Aorta (tissue), 5 donors: ENCODE measurements at regions not wholly inside any gene's neighbourhood (a gene's known extent, or its start where the extent isn't known, plus 50 kb on each side); places are given as distances from the start of the nearest gene placed in this dataset.
A peak's percentile ranks its signal among the peaks of the same experiment; 100 is the strongest.

ENCODE experiments used
- ATAC-seq: fragments of 200-7000 bp; cut with Tn5 transposase; one replicate; pipeline ENCODE4 v1.9.1; 2022; ENCODE audit warnings: moderate library complexity; ENCODE audit not compliant: low FRiP score
- DNase-seq, 2 donors: peaks; one replicate each; pipeline ENCODE4 v3.0.0-alpha.2; 2020
- H3K27ac ChIP-seq, 2 donors: one replicate each; pipeline ENCODE4 v1.5.1; 2013; ENCODE audit warnings: low read length in 2 of 2, mild to moderate bottlenecking in 2 of 2, moderate library complexity in 2 of 2, control low read depth in 1 of 2, inconsistent platforms in 1 of 2, low read depth in 1 of 2
- H3K27me3 ChIP-seq, 2 donors: one replicate each; pipeline ENCODE4 v1.6.1; 2013; ENCODE audit warnings: control low read depth in 1 of 2, low read length in 1 of 2, mild to moderate bottlenecking in 1 of 2, moderate library complexity in 1 of 2; ENCODE audit not compliant: insufficient read depth in 2 of 2, control insufficient read depth in 1 of 2
- H3K36me3 ChIP-seq, 2 donors: one replicate each; pipeline ENCODE4 v1.6.1; 2013; ENCODE audit warnings: control low read depth in 1 of 2, low read length in 1 of 2, mild to moderate bottlenecking in 1 of 2; ENCODE audit not compliant: insufficient read depth in 2 of 2, control insufficient read depth in 1 of 2
- H3K4me1 ChIP-seq, 2 donors: one replicate each; pipeline ENCODE4 v1.6.1; 2013; ENCODE audit warnings: low read length in 2 of 2, control low read depth in 1 of 2, mild to moderate bottlenecking in 1 of 2, moderate library complexity in 1 of 2; ENCODE audit not compliant: insufficient read depth in 2 of 2, control insufficient read depth in 1 of 2
- H3K4me3 ChIP-seq, 2 donors: one replicate each; pipeline ENCODE4 v1.5.1; 2013; ENCODE audit warnings: low read length in 2 of 2, control low read depth in 1 of 2, mild to moderate bottlenecking in 1 of 2
- H3K9me3 ChIP-seq: one replicate; pipeline ENCODE4 v1.6.1; 2013; ENCODE audit warnings: mild to moderate bottlenecking, low read length; ENCODE audit not compliant: control insufficient read depth
- WGBS, 2 donors: extraction: QIAGEN DNeasy Blood & Tissue Kit; methylation state at CpG; one replicate each; pipeline ENCODE4 v1.1.7; 2013; 5-methylcytosine and 5-hydroxymethylcytosine counted together
- intact Hi-C, 2 donors: fragments of 100-400 bp; cut with DNase I; formaldehyde crosslinking; loops; one replicate each; pipeline versions ENCODE4 v1.14.2 to v1.15.0; 2022
- donor health status: healthy with polysubstance abuse.
- donor health status: Bipolar disorder and iron deficiency.
- donor health status: DM: no; HTN: no; CAD: no.
- donor health status: DM: no; HTN: no; CAD: no.
- donor health status: DM: yes; HTN: yes; CAD: no.

DNA sequence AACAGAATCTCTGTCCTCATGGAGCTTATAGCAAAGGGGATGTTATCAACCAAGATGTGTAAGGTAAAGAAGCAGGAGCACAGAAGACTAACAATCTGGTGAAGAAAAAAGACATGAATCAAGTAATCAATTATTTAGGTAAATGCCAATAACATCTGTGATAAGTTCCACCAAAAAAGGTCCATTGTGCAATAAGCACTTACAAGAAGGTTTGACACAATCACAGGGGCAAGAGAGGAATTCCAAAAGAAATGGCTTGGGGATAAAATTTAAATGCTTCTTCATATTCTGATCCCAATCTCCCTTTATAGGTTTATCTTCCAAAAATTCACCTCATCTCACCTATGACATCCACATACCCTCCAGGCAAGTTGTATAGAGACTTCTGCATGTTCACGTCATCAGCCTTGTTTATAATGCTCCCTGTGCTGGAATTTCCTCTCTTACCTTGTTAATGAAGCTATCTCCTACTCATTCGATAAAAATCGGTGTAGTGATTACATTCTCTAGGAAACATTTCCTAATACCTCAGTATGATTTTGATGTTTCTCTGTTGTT is 53.6 kb upstream of the DPT start:
- Histone ChIP-seq H3K36me3 (no peaks in the 10 kb centered on the region), H3K27ac (no peak overlapping the region), H3K4me1 (no peaks in the 10 kb centered on the region), H3K9me3 (no peaks in the 10 kb centered on the region), H3K4me3 (no peak overlapping the region), H3K27me3 (peaks cover 0 to 2% of the 10 kb centered on the region in 2 donors)
- intact Hi-C loops = loop anchor here in 1 of 2 donors (10.0 kb wide), 1 partner anchor 178 kb away; no protein-coding TSS in a partner anchor
- ATAC-seq (no peak), DNase-seq (no peak)
- 92 to 93% methylated on average over 3 of the region's 3 CpGs for WGBS, 2 donors

GRCh38 chr1:168783458-168784210 is 54.6 kb upstream of the DPT start:
- H3K27ac ChIP-seq = no peak overlapping the region
- peak; percentile 77 for ATAC-seq

GRCh38 chr1:168786476-168787330 is 57.7 kb upstream of the DPT start:
- Histone ChIP-seq H3K27me3 (no peaks in the 10 kb centered on the region), H3K4me3 (no peak overlapping the region), H3K9me3 (no peaks in the 10 kb centered on the region), H3K4me1 (no peaks in the 10 kb centered on the region), H3K27ac (no peak overlapping the region), H3K36me3 (no peaks in the 10 kb centered on the region)
- DNase-seq (no peak), ATAC-seq (no peak)
- intact Hi-C loops = loop anchor here in 1 of 2 donors (10.0 kb wide), 1 partner anchor 182 kb away; no protein-coding TSS in a partner anchor
- WGBS, 2 donors = 84 to 85% methylated on average over 4 of the region's 4 CpGs

More at GRCh38 chr1:168783458-168784210, 54.6 kb upstream of the DPT start:
- intact Hi-C loops = loop anchor here in 1 of 2 donors (10.0 kb wide), 1 partner anchor 179 kb away; no protein-coding TSS in a partner anchor
- no peak overlapping the region for H3K4me3 ChIP-seq
- H3K9me3 ChIP-seq = no peaks in the 10 kb centered on the region
- H3K4me1 ChIP-seq = no peaks in the 10 kb centered on the region
- DNase-seq = no peak
- WGBS, 2 donors = 62% methylated on average over 4 of the region's 4 CpGs
- H3K36me3 ChIP-seq = no peaks in the 10 kb centered on the region
- H3K27me3 ChIP-seq = no peaks in the 10 kb centered on the region

- H3K27ac ChIP-seq = no peak overlapping the region
- no peaks in the 10 kb centered on the region for H3K36me3 ChIP-seq
- no peaks in the 10 kb centered on the region for H3K27me3 ChIP-seq
- DNase-seq (no peak), ATAC-seq (peak; percentile 53)
- WGBS, 2 donors = 97% methylated on average over 1 of the region's 1 CpG
- intact Hi-C loops = loop anchor here in 1 of 2 donors (10.0 kb wide), 1 partner anchor 183 kb away; no protein-coding TSS in a partner anchor
- no peak overlapping the region for H3K4me3 ChIP-seq
- no peaks in the 10 kb centered on the region for H3K9me3 ChIP-seq
- no peaks in the 10 kb centered on the region for H3K4me1 ChIP-seq
Observed at GRCh38 chr1:168788258-168788657, 59.3 kb upstream of the DPT start.

GRCh38 chr1:168789501-168789900 is 60.5 kb upstream of the DPT start:
- H3K27ac ChIP-seq = no peak overlapping the region
- intact Hi-C loops = loop anchor here in 1 of 2 donors (10.0 kb wide), 1 partner anchor 185 kb away; no protein-coding TSS in a partner anchor
- no peak overlapping the region for H3K4me3 ChIP-seq
- ATAC-seq (no peak), DNase-seq (no peak)
- H3K9me3 ChIP-seq = no peaks in the 10 kb centered on the region
- H3K4me1 ChIP-seq = no peaks in the 10 kb centered on the region
- H3K36me3 ChIP-seq = no peaks in the 10 kb centered on the region
- no peaks in the 10 kb centered on the region for H3K27me3 ChIP-seq
- 38 to 43% methylated on average over 2 of the region's 2 CpGs for WGBS, 2 donors

DNA sequence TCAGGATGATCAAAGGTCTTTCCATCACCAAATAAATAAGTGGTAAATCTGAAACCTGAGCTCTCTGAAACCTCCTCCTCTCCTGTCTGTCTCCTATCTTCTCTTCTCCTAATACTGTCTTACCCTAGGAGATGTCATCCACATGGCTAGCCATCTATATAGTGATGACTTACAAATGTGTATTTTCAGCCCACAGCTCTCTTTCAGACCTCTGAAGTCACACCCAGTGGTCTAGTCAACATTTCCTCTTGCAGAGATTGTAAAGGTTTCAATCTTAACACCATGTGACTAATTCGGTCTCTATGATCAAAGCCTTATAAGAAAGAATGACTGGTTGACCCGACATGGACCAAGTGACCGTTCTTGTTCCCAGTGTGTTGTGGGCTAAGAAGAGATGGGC is 63.1 kb upstream of the DPT start:
- H3K4me1 ChIP-seq = no peaks in the 10 kb centered on the region
- intact Hi-C loops = no loop called here
- WGBS, 2 donors = 91% methylated on average over 3 of the region's 3 CpGs
- no peak for DNase-seq
- H3K9me3 ChIP-seq = no peaks in the 10 kb centered on the region
- no peaks in the 10 kb centered on the region for H3K36me3 ChIP-seq
- H3K27me3 ChIP-seq = no peaks in the 10 kb centered on the region
- H3K27ac ChIP-seq = no peak overlapping the region
- ATAC-seq = no peak
- H3K4me3 ChIP-seq = no peak overlapping the region

GRCh38 chr1:168792592-168793125 is 63.7 kb upstream of the DPT start:
- DNase-seq (no peak), ATAC-seq (no peak)
- H3K4me1 ChIP-seq = no peaks in the 10 kb centered on the region
- H3K4me3 ChIP-seq = no peak overlapping the region
- H3K9me3 ChIP-seq = no peaks in the 10 kb centered on the region
- H3K27ac ChIP-seq = no peak overlapping the region
- 57 to 82% methylated on average over 2 of the region's 2 CpGs for WGBS, 2 donors
- H3K27me3 ChIP-seq = no peaks in the 10 kb centered on the region
- H3K36me3 ChIP-seq = no peaks in the 10 kb centered on the region
- intact Hi-C loops = no loop called here

DNA sequence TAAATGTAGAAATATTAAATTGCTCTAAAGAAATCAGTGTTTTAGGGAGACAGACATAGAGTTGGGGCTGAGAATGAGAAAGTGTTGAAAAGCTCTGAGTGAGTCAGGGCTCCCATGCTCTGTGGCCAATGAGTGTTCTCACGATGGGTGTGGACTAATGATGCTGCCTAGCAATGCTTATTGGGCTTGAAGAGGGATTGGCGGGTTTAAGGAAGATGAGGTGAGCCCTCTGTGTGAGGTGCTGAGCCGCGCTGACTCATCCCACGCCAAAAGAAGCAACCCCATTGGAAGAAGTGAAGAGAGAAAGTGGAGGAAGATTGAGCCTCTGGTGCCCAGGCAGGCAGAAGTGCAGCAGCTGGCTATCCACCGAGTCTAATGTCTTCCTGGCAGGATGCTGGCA is 65.1 kb upstream of the DPT start:
- DNase-seq = no peak
- no peaks in the 10 kb centered on the region for H3K9me3 ChIP-seq
- ATAC-seq = no peak
- H3K27me3 ChIP-seq = no peaks in the 10 kb centered on the region
- H3K4me1 ChIP-seq = no peaks in the 10 kb centered on the region
- 84 to 89% methylated on average over 6 of the region's 6 CpGs for WGBS, 2 donors
- no peak overlapping the region for H3K4me3 ChIP-seq
- intact Hi-C loops = no loop called here
- H3K27ac ChIP-seq = no peak overlapping the region
- H3K36me3 ChIP-seq = no peaks in the 10 kb centered on the region
